ENCODE measurements at regions not wholly inside any gene's neighbourhood (a gene's known extent, or its start where the extent isn't known, plus 50 kb on each side); places are given as distances from the start of the nearest gene placed in this dataset.

- DNase-seq, result no peak
- intact Hi-C loops (cut with DNase I), result no loop called here
- no peak overlapping the region for H3K4me3 ChIP-seq
- H3K27me3 ChIP-seq, result no peaks in the 10 kb centered on the region
- no peak for ATAC-seq
- FAIRE-seq, result no peak
- no peaks in the 10 kb centered on the region for H3K36me3 ChIP-seq
- TF ChIP-seq, protein P1, sequence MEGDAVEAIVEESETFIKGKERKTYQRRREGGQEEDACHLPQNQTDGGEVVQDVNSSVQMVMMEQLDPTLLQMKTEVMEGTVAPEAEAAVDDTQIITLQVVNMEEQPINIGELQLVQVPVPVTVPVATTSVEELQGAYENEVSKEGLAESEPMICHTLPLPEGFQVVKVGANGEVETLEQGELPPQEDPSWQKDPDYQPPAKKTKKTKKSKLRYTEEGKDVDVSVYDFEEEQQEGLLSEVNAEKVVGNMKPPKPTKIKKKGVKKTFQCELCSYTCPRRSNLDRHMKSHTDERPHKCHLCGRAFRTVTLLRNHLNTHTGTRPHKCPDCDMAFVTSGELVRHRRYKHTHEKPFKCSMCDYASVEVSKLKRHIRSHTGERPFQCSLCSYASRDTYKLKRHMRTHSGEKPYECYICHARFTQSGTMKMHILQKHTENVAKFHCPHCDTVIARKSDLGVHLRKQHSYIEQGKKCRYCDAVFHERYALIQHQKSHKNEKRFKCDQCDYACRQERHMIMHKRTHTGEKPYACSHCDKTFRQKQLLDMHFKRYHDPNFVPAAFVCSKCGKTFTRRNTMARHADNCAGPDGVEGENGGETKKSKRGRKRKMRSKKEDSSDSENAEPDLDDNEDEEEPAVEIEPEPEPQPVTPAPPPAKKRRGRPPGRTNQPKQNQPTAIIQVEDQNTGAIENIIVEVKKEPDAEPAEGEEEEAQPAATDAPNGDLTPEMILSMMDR (IDR thresholded peaks at IDR 0.05), result no peak
- H3K4me1 ChIP-seq, result no peaks in the 10 kb centered on the region
- no peak overlapping the region for H3K27ac ChIP-seq
- no peaks in the 10 kb centered on the region for H3K9me3 ChIP-seq
- 75 to 80% methylated on average over 2 of the region's 2 CpGs for WGBS, 2 donors
These were observed 579.2 kb downstream of the PTPRC start for GRCh38 chr1:199218065-199218464.

- DNase-seq (peak in 1 of 6 donors; percentile 51), FAIRE-seq (no peak), ATAC-seq (no peak)
These were observed 579.7 kb downstream of the PTPRC start for GRCh38 chr1:199218533-199218932.

GRCh38 chr1:199220031-199220430, 581.2 kb downstream of the PTPRC start:
- WGBS, 2 donors, result 52 to 66% methylated on average over 2 of the region's 2 CpGs
- TF ChIP-seq, protein P1 (IDR thresholded peaks at IDR 0.05), result no peak

More at GRCh38 chr1:199218533-199218932, 579.7 kb downstream of the PTPRC start:
- Histone ChIP-seq H3K27ac (no peak overlapping the region), H3K9me3 (no peaks in the 10 kb centered on the region), H3K4me3 (no peak overlapping the region), H3K36me3 (no peaks in the 10 kb centered on the region), H3K4me1 (no peaks in the 10 kb centered on the region), H3K27me3 (no peaks in the 10 kb centered on the region)
- intact Hi-C loops (cut with DNase I), result no loop called here
- TF ChIP-seq, protein P1 (IDR thresholded peaks at IDR 0.05), result no peak
- 43 to 55% methylated on average over 2 of the region's 2 CpGs for WGBS, 2 donors

GRCh38 chr1:199221371-199222150, 582.7 kb downstream of the PTPRC start:
- ATAC-seq, result no peak
- no peaks in the 10 kb centered on the region for H3K27me3 ChIP-seq
- 93 to 94% methylated on average over 4 of the region's 4 CpGs for WGBS, 2 donors
- intact Hi-C loops (cut with DNase I), result no loop called here
- H3K27ac ChIP-seq, result no peak overlapping the region
- no peaks in the 10 kb centered on the region for H3K9me3 ChIP-seq
- H3K4me1 ChIP-seq, result no peaks in the 10 kb centered on the region
- FAIRE-seq, result no peak
- no peak overlapping the region for H3K4me3 ChIP-seq
- TF ChIP-seq, protein P1 (IDR thresholded peaks at IDR 0.05), result no peak
- peak in 1 of 6 donors; percentile 7 for DNase-seq
- no peaks in the 10 kb centered on the region for H3K36me3 ChIP-seq

More at GRCh38 chr1:199220031-199220430, 581.2 kb downstream of the PTPRC start:
- DNase-seq, result no peak
- H3K4me3 ChIP-seq, result no peak overlapping the region
- H3K27me3 ChIP-seq, result no peaks in the 10 kb centered on the region
- no peaks in the 10 kb centered on the region for H3K9me3 ChIP-seq
- no peaks in the 10 kb centered on the region for H3K36me3 ChIP-seq
- no peaks in the 10 kb centered on the region for H3K4me1 ChIP-seq
- FAIRE-seq, result no peak
- H3K27ac ChIP-seq, result no peak overlapping the region
- no peak for ATAC-seq
- intact Hi-C loops (cut with DNase I), result no loop called here

DNA sequence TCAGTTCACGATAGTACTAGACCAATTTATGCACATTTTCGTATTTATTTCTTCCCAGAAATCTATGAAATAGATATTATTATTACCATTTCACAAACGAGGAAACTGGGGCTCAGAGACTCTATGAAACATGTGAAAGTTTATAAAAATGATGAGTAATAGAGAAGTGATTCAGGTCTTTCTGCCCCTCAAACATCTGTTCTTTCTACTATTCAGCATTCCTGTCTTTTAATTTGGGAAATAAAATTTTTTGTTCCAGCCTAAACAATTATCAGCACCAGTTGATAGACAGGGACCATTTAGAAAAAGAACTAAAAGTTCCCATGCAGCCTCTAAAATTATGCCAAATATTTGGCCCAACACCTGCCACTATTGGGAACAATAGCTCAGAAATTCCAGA, 585.1 kb downstream of the PTPRC start:
- Histone ChIP-seq H3K27ac (no peak overlapping the region), H3K27me3 (no peaks in the 10 kb centered on the region), H3K9me3 (no peaks in the 10 kb centered on the region), H3K4me3 (no peak overlapping the region), H3K4me1 (no peaks in the 10 kb centered on the region), H3K36me3 (no peaks in the 10 kb centered on the region)
- ATAC-seq (no peak), DNase-seq (no peak), FAIRE-seq (no peak)
- intact Hi-C loops (cut with DNase I), result no loop called here
- 64 to 75% methylated on average over 3 of the region's 3 CpGs for WGBS, 2 donors
- TF ChIP-seq, protein P1 (IDR thresholded peaks at IDR 0.05), result no peak
